ENCODE measurements at regions not wholly inside any gene's neighbourhood (a gene's known extent, or its start where the extent isn't known, plus 50 kb on each side); places are given as distances from the start of the nearest gene placed in this dataset.

GRCh38 chr15:53884441-53884840 lies 93.8 kb upstream of the UNC13C start (continued):
- TF ChIP-seq ATF2 (IDR thresholded peaks at IDR 0.05; ENCODE audit: low read length) (no peak), ZBED1 (IDR thresholded peaks at IDR 0.05; ENCODE audit: borderline replicate concordance) (no peak), RB1 (IDR thresholded peaks at IDR 0.05; ENCODE audit: borderline replicate concordance) (no peak), POU2F2 (IDR thresholded peaks at IDR 0.05; ENCODE audit: borderline replicate concordance, low read depth, low read length) (no peak), JUNB (IDR thresholded peaks at IDR 0.05) (no peak), SMARCA5 (IDR thresholded peaks at IDR 0.05) (no peak), NR2F1 (conservative IDR thresholded peaks at IDR 0.05) (no peak), ZNF24 (IDR thresholded peaks at IDR 0.05) (no peak), FOXK2 (IDR thresholded peaks at IDR 0.05) (no peak)

- no peak overlapping the region for H3K27ac ChIP-seq (ENCODE audit: control insufficient read depth, insufficient read depth)
- no peaks in the 10 kb centered on the region for H4K20me1 ChIP-seq (ENCODE audit: control insufficient read depth, insufficient read depth)
- WGBS (ENCODE audit: insufficient coverage, insufficient replicate concordance, low lambda C conversion rate, missing lambda C conversion rate): 0% methylated on average over 1 of the region's 1 CpG
- no peaks in the 10 kb centered on the region for H3K27me3 ChIP-seq (replicated peaks in 1 of 2; ENCODE audit: control insufficient read depth in 2 of 2, insufficient read depth in 2 of 2, low read length in 1 of 2)
- H3K9ac ChIP-seq (ENCODE audit: control insufficient read depth, insufficient read depth, low read length): no peak overlapping the region
- no peak for DNase-seq (ENCODE audit: low read depth, low spot score)
- intact Hi-C loops (cut with micrococcal nuclease; ENCODE audit: unreplicated experiment): loop anchor here (10.0 kb wide), 1 partner anchor 62 kb away; no protein-coding TSS in a partner anchor
- BruUV-seq (replicated peaks): no TSS peak
- ChIA-PET SMC1A (ENCODE audit: uncharacterized antibody, unreplicated experiment) (no interaction called here), CTCF (no interaction called here), POLR2A (no interaction called here), RAD21 (ENCODE audit: unreplicated experiment) (no interaction called here)
- H3K4me1 ChIP-seq (ENCODE audit: control insufficient read depth, insufficient read depth, low read length): no peaks in the 10 kb centered on the region
- in situ Hi-C loops (cut with MboI): no loop called here
- H3K4me3 ChIP-seq: no peak overlapping the region
- H3K79me2 ChIP-seq (ENCODE audit: control insufficient read depth, insufficient read depth, low read length): no peaks in the 10 kb centered on the region
- no peak overlapping the region for H2AFZ ChIP-seq (ENCODE audit: control insufficient read depth, low read depth, low read length)
- no peaks in the 10 kb centered on the region for H3K36me3 ChIP-seq (ENCODE audit: control insufficient read depth in 2 of 2, insufficient read depth in 2 of 2, low read length in 1 of 2)
- ATAC-seq: no peak
- no peaks in the 10 kb centered on the region for H3K9me3 ChIP-seq (replicated peaks; ENCODE audit: control insufficient read depth, insufficient read depth, low read length)
- H3K4me2 ChIP-seq (ENCODE audit: control insufficient read depth, insufficient read depth): no peak overlapping the region
- no peak for FAIRE-seq
- TF ChIP-seq ZBTB33 (IDR thresholded peaks at IDR 0.05): no peak
Observed at GRCh38 chr15:53882311-53882710, 95.9 kb upstream of the UNC13C start.

Data from GM12878 (cell line).